ENCODE measurements at regions not wholly inside any gene's neighbourhood (a gene's known extent, or its start where the extent isn't known, plus 50 kb on each side); places are given as distances from the start of the nearest gene placed in this dataset.

DNA sequence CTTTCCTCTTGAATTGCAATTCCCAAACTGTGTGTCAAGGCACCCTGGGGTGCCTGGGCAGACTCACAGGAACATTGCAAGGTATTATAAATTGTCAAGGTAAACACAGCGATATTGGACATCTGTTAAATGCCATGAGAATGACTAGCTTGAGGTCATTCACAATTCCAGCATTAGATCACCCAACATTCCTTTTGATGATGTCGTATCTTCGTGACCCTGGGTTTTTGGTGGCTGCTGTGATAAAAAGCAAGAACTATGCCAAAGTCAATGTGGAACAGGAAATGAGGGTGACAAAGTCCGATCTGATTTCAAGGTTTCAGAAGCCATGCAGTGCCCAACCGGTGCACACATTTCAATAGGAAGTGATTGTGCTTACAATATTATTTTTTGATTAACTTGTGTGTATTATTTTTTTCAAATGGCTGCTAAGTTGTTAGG, 458.4 kb downstream of the MIAT start:
- TF ChIP-seq, protein P1, sequence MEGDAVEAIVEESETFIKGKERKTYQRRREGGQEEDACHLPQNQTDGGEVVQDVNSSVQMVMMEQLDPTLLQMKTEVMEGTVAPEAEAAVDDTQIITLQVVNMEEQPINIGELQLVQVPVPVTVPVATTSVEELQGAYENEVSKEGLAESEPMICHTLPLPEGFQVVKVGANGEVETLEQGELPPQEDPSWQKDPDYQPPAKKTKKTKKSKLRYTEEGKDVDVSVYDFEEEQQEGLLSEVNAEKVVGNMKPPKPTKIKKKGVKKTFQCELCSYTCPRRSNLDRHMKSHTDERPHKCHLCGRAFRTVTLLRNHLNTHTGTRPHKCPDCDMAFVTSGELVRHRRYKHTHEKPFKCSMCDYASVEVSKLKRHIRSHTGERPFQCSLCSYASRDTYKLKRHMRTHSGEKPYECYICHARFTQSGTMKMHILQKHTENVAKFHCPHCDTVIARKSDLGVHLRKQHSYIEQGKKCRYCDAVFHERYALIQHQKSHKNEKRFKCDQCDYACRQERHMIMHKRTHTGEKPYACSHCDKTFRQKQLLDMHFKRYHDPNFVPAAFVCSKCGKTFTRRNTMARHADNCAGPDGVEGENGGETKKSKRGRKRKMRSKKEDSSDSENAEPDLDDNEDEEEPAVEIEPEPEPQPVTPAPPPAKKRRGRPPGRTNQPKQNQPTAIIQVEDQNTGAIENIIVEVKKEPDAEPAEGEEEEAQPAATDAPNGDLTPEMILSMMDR (IDR thresholded peaks at IDR 0.05): no peak
- TF ChIP-seq POLR2A (IDR thresholded peaks at IDR 0.05) (no peak), POLR2AphosphoS5 (IDR thresholded peaks at IDR 0.05) (no peak)

All from suprapubic skin (tissue), 4 donors.